MM.1S (cell line): ENCODE measurements at regions not wholly inside any gene's neighbourhood (a gene's known extent, or its start where the extent isn't known, plus 50 kb on each side); places are given as distances from the start of the nearest gene placed in this dataset.

Source experiments
- DNase-seq: peaks from one replicate; pipeline ENCODE4 v3.0.0-alpha.2; 2015
- H2AFZ ChIP-seq: fragments of 300-600 bp; sonication (generic); 2 replicates; pipeline ENCODE4 v1.6.0; 2016; ENCODE audit warnings: antibody characterized with exemption, low read length
- H3F3A ChIP-seq: fragments of 300-600 bp; sonication (generic); 2 replicates; pipeline ENCODE4 v1.6.1; 2016; ENCODE audit warnings: mild to moderate bottlenecking, antibody characterized with exemption, low read length, moderate library complexity, mixed read lengths; ENCODE audit not compliant: insufficient read depth
- H3K27ac ChIP-seq: fragments of 300-600 bp; sonication (generic); 2 replicates; pipeline ENCODE4 v1.5.1; 2016; ENCODE audit warnings: mild to moderate bottlenecking, low read length
- H3K27me3 ChIP-seq: fragments of 300-600 bp; sonication (generic); replicated peaks from 2 replicates; pipeline ENCODE4 v1.6.0; 2016; ENCODE audit warnings: low read length; ENCODE audit not compliant: insufficient read depth
- H3K36me3 ChIP-seq: fragments of 300-600 bp; sonication (generic); replicated peaks from 2 replicates; pipeline ENCODE4 v1.6.1; 2016; ENCODE audit warnings: mild to moderate bottlenecking, low read length, mixed read lengths; ENCODE audit not compliant: insufficient read depth
- H3K4me1 ChIP-seq: fragments of 300-600 bp; sonication (generic); 2 replicates; pipeline ENCODE4 v1.6.1; 2016; ENCODE audit warnings: low read length, mixed read lengths
- H3K4me2 ChIP-seq: fragments of 300-600 bp; sonication (generic); 2 replicates; pipeline ENCODE4 v1.6.0; 2016; ENCODE audit warnings: low read depth, low read length
- H3K4me3 ChIP-seq: fragments of 300-600 bp; sonication (generic); 2 replicates; pipeline ENCODE4 v1.5.1; 2016; ENCODE audit warnings: low read length, mixed read lengths
- H3K79me2 ChIP-seq: fragments of 300-600 bp; sonication (generic); 2 replicates; pipeline ENCODE4 v1.6.1; 2016; ENCODE audit warnings: mixed run types, low read length, mixed read lengths
- H3K9ac ChIP-seq: fragments of 300-600 bp; sonication (generic); 2 replicates; pipeline ENCODE4 v1.6.1; 2016; ENCODE audit warnings: low read length, mixed read lengths
- H3K9me2 ChIP-seq: fragments of 300-600 bp; sonication (generic); replicated peaks from 2 replicates; pipeline ENCODE4 v1.6.1; 2016; ENCODE audit warnings: mild to moderate bottlenecking, low read length, mixed read lengths; ENCODE audit not compliant: insufficient read depth
- H3K9me3 ChIP-seq: fragments of 300-600 bp; sonication (generic); replicated peaks from 2 replicates; pipeline ENCODE4 v1.6.1; 2016; ENCODE audit warnings: mild to moderate bottlenecking, low read length, mixed read lengths; ENCODE audit not compliant: insufficient read depth
- H4K20me1 ChIP-seq: fragments of 300-600 bp; sonication (generic); 2 replicates; pipeline ENCODE4 v1.6.1; 2016; ENCODE audit warnings: mild to moderate bottlenecking, low read length, moderate library complexity, mixed read lengths; ENCODE audit not compliant: insufficient read depth
- CTCF ChIP-seq: fragments of 300-600 bp; sonication (generic); IDR thresholded peaks from 2 replicates; pipeline ENCODE4 v1.5.1; 2016; ENCODE audit warnings: antibody characterized with exemption, low read length, mixed read lengths
- EZH2 ChIP-seq: fragments of 300-600 bp; sonication (generic); optimal IDR thresholded peaks from 2 replicates; pipeline ENCODE3; 2017; ENCODE audit warnings: low read depth, mild to moderate bottlenecking, antibody characterized with exemption, low read length, mixed read lengths
- EZH2phosphoT487 ChIP-seq: fragments of 300-600 bp; sonication (generic); IDR thresholded peaks from 2 replicates; pipeline ENCODE4 v1.6.1; 2018; ENCODE audit warnings: antibody characterized with exemption, low read length

GRCh38 chr2:176658708-176659107 is 389.5 kb downstream of the MTX2 start:
- no peak for DNase-seq
- no peak overlapping the region for H3K4me2 ChIP-seq
- no peak overlapping the region for H3K27ac ChIP-seq
- no peaks in the 10 kb centered on the region for H3K36me3 ChIP-seq
- H3K9me3 ChIP-seq = no peaks in the 10 kb centered on the region
- H3K4me1 ChIP-seq = no peaks in the 10 kb centered on the region
- no peak for TF ChIP-seq EZH2phosphoT487
- TF ChIP-seq EZH2 = no peak
- no peak for TF ChIP-seq CTCF
- H3K4me3 ChIP-seq = no peak overlapping the region
- H4K20me1 ChIP-seq = no peaks in the 10 kb centered on the region
- no peaks in the 10 kb centered on the region for H3K27me3 ChIP-seq
- H3K9ac ChIP-seq = no peak overlapping the region
- H3K79me2 ChIP-seq = no peaks in the 10 kb centered on the region
- no peaks in the 10 kb centered on the region for H3K9me2 ChIP-seq
- H3F3A ChIP-seq = no peaks in the 10 kb centered on the region
- H2AFZ ChIP-seq = no peak overlapping the region

- no peak overlapping the region for H3K4me2 ChIP-seq
- no peak overlapping the region for H2AFZ ChIP-seq
- DNase-seq = no peak
- H3K27ac ChIP-seq = no peak overlapping the region
- H3K9ac ChIP-seq = no peak overlapping the region
- H3K36me3 ChIP-seq = no peaks in the 10 kb centered on the region
- H3K79me2 ChIP-seq = no peaks in the 10 kb centered on the region
- no peaks in the 10 kb centered on the region for H3K4me1 ChIP-seq
- TF ChIP-seq EZH2phosphoT487 (no peak), CTCF (no peak), EZH2 (no peak)
- no peaks in the 10 kb centered on the region for H4K20me1 ChIP-seq
- H3K9me2 ChIP-seq = no peaks in the 10 kb centered on the region
- H3K27me3 ChIP-seq = no peaks in the 10 kb centered on the region
- H3F3A ChIP-seq = no peaks in the 10 kb centered on the region
- H3K4me3 ChIP-seq = no peak overlapping the region
- H3K9me3 ChIP-seq = no peaks in the 10 kb centered on the region
These were observed 393.5 kb downstream of the MTX2 start for GRCh38 chr2:176662753-176663152.

GRCh38 chr2:176664478-176664877 is 395.2 kb downstream of the MTX2 start:
- Histone ChIP-seq H3K4me1 (peaks cover 7% of the 10 kb centered on the region), H3K9me2 (no peaks in the 10 kb centered on the region), H3K27ac (no peak overlapping the region), H3F3A (no peaks in the 10 kb centered on the region), H3K4me3 (no peak overlapping the region), H3K9me3 (no peaks in the 10 kb centered on the region), H2AFZ (no peak overlapping the region), H4K20me1 (no peaks in the 10 kb centered on the region), H3K4me2 (no peak overlapping the region), H3K36me3 (no peaks in the 10 kb centered on the region), H3K27me3 (no peaks in the 10 kb centered on the region), H3K79me2 (no peaks in the 10 kb centered on the region), H3K9ac (no peak overlapping the region)
- TF ChIP-seq CTCF (no peak), EZH2 (no peak), EZH2phosphoT487 (no peak)
- no peak for DNase-seq
